DMS79 (cell line): ENCODE measurements at regions not wholly inside any gene's neighbourhood (a gene's known extent, or its start where the extent isn't known, plus 50 kb on each side); places are given as distances from the start of the nearest gene placed in this dataset.

ENCODE experiments used
- DNase-seq: peaks from one replicate; lab custom pipeline; 2025; lab: John Stamatoyannopoulos, UW

- DNase-seq, result no peak
Observed at GRCh38 chr1:187236676-187237075, 407.9 kb downstream of the PLA2G4A start.

GRCh38 chr1:187237542-187237941 is 408.8 kb downstream of the PLA2G4A start:
- no peak for DNase-seq

- DNase-seq, result no peak
Observed at GRCh38 chr1:187241971-187242370, 413.2 kb downstream of the PLA2G4A start.

GRCh38 chr1:187244623-187245022 is 415.9 kb downstream of the PLA2G4A start:
- peak; percentile 2 for DNase-seq

- no peak for DNase-seq
Observed at GRCh38 chr1:187245201-187245600, 416.5 kb downstream of the PLA2G4A start.

GRCh38 chr1:187249196-187249595 is 420.4 kb downstream of the PLA2G4A start:
- DNase-seq, result no peak

- DNase-seq, result no peak
Observed at GRCh38 chr1:187252923-187253322, 424.2 kb downstream of the PLA2G4A start.

GRCh38 chr1:187257476-187257875 is 428.7 kb downstream of the PLA2G4A start:
- DNase-seq, result no peak

GRCh38 chr1:187261637-187262036 is 432.9 kb downstream of the PLA2G4A start:
- DNase-seq, result no peak

- DNase-seq, result no peak
Observed at GRCh38 chr1:187262731-187263130, 434.0 kb downstream of the PLA2G4A start.

GRCh38 chr1:187264995-187265602 is 436.4 kb downstream of the PLA2G4A start:
- DNase-seq, result no peak

GRCh38 chr1:187266051-187266450 is 437.3 kb downstream of the PLA2G4A start:
- no peak for DNase-seq

GRCh38 chr1:187267827-187268226 is 439.1 kb downstream of the PLA2G4A start:
- DNase-seq, result no peak

- no peak for DNase-seq
Observed at GRCh38 chr1:187270256-187270655, 441.5 kb downstream of the PLA2G4A start.

- no peak for DNase-seq
Observed at GRCh38 chr1:187275346-187275745, 446.6 kb downstream of the PLA2G4A start.

GRCh38 chr1:187275985-187276575 is 447.3 kb downstream of the PLA2G4A start:
- DNase-seq, result no peak

- DNase-seq, result no peak
Observed at GRCh38 chr1:187276677-187277076, 447.9 kb downstream of the PLA2G4A start.

- no peak for DNase-seq
Observed at GRCh38 chr1:187280031-187280430, 451.3 kb downstream of the PLA2G4A start.

GRCh38 chr1:187281085-187281484 is 452.3 kb downstream of the PLA2G4A start:
- no peak for DNase-seq

GRCh38 chr1:187283984-187284383 is 455.2 kb downstream of the PLA2G4A start:
- DNase-seq, result no peak

- no peak for DNase-seq
Observed at GRCh38 chr1:187294421-187295201, 465.9 kb downstream of the PLA2G4A start.

GRCh38 chr1:187300081-187300480 is 471.3 kb downstream of the PLA2G4A start:
- no peak for DNase-seq

- DNase-seq, result no peak
Observed at GRCh38 chr1:187306710-187307415, 478.1 kb downstream of the PLA2G4A start.
